IPS DF 4.7 (cell line): ENCODE measurements at regions not wholly inside any gene's neighbourhood (a gene's known extent, or its start where the extent isn't known, plus 50 kb on each side); places are given as distances from the start of the nearest gene placed in this dataset.
A peak's percentile ranks its signal among the peaks of the same experiment; 100 is the strongest.

Experiments used
- DNase-seq: peaks from one replicate; pipeline ENCODE4 v3.0.0-alpha.2; 2013; ENCODE audit warnings: low spot score; ENCODE audit errors: extremely low read depth

DNA sequence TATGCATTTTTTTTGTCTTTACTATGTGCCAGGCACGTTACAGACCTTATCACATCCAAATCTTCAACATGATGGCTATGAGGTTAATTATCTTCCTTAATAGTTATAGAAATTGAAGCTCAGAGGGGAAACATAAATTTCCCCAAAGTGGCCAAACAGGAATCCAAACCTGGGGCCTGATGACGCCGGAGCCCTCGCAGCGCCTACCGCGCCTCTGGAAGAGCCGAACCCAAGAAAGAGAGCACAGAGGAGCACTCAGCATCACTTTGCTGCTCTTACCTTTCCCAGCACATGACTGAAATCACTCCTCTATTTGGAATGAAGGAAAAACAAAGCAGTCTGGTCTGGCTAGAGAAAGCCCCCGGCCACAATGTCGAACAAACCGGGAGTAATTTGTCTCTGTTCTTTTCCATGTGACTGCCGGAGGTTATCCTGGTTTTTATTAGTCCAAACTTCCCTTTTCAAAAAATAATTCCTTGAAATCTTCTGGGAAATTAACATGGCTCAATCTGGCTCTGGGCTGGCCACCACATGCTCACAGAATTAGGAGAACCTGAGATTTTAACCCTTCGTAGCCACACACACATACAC, 195.5 kb downstream of the ADSS2 start:
- no peak for DNase-seq

DNA sequence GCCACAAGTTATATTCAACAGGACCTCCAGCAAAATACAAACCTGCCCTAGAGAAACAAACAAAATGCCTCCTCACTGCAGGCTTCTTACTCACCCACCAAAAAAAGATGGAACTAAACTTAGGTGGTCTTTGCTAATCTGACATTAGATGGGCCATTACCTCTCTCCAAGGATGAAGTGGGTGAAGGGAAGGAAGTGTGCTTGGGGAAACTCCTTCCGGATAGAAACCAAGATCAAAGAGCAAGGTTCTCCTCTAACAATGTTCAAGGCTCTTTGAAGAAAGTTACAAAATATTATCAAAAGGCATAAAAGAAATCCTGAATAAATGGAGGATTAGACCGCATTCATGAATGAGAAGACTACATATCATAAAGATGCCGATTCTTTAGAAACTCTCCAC, 187.5 kb downstream of the ADSS2 start:
- DNase-seq = no peak

DNA sequence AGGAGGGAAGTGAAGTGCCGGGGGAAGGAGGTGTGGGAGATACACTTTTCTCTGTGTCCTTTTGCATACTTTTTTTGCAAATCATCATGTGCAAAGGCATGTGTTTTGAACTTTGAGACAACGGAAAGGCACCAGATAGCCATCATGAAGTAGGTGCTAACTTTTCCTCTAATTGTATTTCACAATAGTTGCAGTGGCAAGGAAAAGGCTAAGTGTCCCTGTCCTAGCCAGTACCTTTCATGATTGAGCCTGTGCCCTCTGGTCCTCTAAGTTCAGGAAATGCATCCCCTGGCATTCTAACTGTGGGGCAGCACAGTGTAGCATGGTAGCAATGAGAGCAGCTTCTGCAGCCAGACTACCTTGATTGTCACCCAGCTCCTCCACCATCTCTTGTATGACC, 186.2 kb downstream of the ADSS2 start:
- no peak for DNase-seq

DNA sequence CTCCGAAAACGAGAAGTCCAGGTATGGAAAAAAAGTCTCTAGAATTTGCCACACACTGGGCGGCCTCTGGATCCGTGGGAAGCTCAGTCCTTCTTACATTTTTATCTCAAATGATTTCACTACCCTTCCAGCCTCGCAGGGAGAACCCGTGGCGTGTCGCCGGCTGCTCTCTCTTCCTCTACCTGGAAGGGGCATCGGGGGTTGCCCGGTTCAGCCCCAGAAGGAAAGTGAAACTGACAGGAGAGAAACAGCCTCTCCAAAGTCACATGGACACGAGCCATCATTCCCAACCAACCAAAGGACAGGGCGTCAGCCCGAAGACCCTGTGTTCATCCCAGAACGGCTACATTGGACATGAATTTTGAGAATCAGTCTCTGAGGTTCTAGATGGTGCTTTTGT, 182.5 kb downstream of the ADSS2 start:
- DNase-seq = no peak

DNA sequence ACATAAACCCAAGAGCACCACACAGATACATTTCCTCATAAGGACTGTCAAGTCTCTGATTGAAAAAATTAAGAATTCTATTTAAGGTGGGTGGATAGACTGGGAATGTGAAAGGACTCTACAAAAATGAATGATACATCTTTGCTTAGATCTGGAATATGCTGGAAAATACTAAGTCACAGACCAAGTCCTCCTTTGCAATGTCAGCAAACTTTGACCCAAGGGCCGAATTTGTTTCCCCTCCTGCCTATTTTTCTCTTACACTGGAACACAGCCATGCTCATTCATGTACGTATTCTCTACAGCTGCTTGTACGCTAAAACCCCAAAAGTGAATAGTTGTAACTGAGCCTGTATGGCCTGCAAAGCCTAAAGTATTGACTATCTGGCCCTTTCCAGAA, 180.7 kb downstream of the ADSS2 start:
- no peak for DNase-seq

DNA sequence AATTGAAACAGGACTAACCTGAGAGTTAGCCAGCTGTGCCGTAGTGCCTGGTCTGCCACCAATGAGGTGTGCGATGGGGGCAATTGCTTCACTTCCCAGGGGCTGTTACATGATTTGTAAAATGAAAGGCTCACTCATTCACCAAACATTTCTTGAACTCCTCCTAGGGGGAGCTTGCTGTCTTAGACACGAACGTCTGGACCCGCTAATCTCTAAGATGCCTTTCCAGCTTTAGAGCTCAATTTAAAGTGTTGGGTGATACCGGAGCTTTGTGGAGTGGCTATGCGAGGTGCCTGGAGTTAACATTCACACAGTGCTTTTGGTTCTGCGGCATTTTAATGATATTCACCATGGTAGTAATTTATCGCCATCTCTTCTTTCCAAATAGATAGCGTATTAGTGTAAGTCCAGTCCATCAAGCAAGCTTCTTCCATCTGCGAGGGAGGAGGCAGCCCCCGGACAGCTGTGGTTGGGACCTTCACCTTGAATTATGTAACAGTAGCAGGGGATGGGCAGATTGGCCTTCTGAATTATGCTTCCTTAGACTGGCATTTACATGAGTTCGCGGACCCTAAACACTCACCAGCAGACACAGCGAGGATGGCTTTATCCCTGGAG, 179.9 kb downstream of the ADSS2 start:
- DNase-seq = no peak

DNA sequence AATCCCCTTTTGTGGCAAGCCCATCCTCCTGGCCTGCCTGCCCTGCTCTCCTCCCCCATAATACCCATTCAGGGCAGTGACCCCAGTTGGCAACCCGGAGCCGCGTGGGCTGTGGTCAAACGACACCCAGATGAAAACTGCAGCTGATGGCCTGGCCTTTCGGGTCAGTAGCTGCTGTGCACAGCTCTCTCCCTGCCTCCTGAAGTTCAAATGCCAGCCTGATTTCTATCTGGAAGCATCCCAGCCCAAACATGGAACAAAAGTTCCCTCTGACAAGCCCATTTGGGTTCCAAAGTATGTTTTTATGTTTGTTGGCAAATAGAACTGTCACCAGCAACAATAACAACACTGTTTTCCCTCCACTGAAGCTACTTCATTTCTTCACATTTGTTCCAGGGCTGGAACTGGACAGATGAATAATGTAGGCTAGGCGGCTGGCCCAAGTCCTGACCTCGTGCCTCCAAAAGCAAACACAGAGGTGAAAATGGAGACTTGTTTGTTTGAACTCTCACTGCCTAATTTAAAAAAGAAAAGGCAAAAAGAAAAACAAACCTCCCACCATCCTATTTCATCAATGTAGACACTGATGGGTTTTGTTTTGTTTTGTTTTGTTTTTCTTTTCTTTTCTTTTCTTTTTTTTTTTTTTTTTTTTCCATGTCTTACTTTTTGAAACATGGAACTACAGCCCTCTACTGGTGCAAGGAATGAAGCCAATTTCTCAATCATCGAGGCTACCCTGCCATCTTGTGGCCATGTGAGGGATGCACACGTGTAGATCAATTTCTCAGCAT, 179.0 kb downstream of the ADSS2 start:
- peak; percentile 68 for DNase-seq

DNA sequence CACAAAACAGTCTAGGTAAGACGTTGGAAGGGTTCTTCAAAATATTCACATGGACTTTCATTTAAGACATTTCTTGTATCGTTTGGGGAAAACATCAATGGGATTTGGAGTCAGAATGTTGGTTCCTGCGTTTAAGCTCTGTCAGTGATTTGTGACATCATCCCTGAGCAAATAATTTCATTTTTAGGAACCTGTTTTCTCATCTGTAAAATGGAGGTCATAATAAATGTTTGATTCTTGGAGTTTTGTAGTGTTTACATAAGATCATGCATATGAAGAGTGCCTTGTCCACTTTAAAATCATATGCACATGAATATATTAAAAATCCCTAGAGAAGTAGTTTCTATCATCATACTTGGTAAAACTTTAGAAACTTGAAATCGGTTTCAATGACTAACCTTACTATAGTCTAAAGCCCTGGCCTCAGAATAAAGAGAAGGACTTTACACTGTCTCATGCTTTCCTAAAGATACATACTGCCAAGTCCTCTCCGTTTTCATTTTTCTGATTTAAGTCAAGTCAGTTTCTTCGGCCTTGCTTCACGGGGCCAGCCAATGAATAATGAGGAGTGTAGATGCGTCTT, 178.4 kb downstream of the ADSS2 start:
- no peak for DNase-seq

DNA sequence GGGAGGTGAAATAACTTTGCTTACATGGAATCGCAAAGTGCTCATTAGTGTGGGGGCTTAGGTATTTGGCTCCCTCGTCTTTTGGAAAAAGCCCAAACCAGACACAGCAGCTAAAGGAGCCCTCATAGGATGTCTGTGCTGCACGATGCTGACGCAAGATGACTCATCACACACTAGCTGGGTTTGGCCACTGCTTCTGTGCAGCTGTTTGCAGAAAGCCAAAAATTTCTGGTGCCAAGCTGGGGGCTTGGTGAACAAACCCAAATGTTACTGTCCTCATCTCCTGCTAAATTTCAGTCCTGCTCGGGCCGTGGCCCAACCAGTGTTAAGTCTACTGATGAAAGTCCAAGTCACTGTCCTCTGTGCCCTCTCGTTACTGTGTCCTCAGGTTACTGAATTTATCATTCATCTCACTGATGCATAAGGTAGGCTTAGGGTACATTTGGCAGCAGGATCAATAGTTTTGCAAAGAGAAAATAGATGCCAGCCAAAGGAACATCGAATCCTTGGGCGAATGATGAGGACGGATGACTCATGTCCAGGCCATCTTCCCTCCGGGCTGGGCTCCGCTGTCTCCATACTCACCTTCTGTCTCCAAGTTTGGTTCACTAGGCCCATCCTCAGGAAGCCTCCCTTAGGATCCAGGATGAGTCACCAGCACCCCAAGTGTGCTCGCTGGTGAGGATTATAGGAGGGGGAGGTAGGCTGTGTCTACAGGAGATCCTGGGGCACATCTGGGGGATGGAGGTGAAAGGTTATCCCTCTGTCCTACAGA, 177.7 kb downstream of the ADSS2 start:
- no peak for DNase-seq

DNA sequence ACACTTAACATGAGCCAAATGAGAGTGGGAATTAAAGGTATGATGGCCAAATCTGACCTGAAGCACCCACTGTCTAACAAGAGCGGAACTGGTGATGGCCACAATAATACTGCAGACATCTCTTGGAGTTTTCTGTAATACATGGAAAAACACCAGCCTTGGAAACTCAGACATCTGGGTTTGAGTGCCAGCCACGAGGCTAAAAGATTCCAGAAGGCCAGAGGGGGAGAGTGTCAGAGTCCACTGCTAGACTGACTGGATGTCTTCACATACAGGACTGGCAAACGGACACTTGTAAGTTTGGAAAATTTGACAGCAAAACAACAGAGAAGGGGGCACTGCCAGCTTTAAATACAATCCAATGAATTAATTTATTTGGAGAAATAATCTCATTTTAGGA, 175.1 kb downstream of the ADSS2 start:
- DNase-seq = no peak

DNA sequence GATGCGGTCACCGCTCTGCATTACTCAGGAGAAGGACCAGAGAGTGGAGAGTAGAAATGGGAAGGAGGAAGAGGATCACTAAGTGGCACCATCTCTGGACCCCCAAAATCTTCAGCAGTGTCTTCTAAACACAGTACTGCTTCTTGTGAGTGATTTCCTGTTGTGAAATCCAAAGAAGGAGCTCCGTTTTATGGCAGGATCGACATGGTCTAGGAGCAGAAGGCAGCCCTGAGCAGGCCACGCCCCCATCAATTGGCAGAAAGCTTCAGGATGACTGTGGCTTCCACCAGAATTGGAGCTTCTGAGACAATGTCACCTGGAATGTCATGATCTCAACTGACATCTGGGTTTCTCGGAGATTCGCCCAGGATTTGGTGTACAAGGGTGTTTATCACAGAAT, 171.5 kb downstream of the ADSS2 start:
- DNase-seq = no peak

DNA sequence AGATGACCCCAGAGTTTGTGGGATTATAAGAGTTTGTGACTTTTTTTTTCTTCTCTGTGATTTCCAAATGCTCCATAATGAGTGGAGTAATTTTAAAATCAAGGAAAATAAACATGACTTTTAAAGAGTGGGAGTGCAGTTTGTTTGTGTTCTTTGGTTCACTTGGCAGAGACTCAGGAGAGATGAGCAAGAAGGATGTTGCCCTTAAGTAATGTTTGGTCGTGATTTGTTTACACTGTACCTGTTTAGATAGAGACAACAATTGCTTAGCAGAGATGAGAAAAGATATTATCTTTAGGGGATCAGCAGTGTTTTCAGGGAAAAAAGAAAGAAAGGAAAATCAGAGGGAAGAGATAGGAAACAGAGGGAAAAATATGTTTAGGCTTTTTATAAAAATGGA, 170.8 kb downstream of the ADSS2 start:
- DNase-seq = no peak

DNA sequence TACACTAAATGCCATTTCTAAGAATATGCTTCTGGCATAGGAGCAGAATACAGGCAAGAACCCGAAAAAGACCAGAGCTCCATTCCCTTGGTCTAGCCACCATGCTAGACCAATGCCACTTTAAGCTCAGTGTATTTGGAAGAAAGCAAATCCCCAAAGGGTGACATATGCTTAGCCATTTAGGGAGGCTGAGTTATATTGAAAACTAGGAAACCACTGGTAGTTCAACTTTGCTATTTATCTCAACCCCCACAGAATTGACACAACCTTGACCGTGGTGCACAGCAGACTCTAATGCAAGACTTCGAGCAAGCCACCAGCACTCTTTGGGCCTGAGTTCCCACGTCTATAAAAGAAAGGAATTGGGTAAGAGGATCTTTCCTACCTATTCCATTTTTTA, 167.9 kb downstream of the ADSS2 start:
- no peak for DNase-seq

DNA sequence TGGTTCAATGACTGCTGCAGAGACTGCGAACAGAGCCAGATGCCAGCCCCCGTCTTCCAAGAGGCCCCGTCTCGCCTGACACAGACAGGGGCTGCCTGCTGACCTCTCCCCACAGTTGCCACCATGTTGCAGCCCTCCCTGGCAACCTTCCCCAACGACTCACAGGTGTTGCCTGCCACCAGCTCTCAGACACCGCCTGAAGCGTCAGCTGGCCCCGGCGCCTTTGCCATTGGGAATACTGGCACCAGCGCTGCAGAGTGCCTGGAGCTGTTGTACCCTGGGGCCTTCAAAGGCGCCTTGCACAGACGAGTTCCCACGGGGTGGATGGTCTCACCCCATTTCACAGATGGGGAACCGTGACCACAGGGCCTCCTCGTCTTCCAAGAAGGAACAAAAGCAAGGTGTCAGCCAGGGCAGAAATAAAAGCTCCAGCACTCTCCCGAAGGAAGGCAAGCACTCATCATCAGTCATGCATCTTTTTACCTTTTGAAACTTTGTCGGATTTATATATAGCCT, 167.0 kb downstream of the ADSS2 start:
- no peak for DNase-seq

DNA sequence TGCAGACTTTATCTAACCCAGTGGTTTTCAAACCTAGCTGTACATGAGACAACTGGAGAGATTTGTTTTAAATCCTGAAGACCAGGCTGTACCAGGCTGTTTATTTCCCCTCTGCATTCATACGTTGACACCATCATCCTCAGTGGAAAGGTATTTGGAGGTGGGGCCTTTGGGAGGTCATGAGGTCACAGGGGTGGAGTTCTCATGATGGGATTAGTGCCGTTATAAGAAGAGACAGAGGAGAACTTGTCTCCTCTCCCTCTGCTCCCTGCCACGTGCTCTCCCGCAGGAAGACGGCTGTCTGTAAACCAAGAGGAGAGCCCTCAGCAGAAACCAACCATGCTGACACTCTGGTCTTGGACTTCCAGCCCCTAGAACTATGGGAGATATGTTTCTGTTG, 165.4 kb downstream of the ADSS2 start:
- DNase-seq = no peak

DNA sequence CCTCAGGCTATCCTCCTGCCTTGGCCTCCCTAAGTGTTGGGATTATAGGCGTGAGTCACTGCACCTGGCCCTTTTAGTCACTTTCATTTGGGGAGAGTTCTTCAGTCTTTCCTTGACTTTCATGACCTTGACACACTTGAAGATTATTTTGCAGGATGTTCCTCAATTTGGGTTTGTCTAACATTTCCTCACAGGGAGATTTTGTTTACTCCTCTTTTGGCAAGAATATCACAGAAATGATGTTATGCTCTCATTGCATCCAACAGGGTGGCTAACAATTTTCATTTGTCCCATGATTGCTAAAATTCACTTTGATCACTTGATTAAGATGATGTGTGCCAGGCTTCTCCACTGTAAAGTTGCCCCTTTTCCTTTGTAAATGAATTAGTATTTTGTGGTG, 164.0 kb downstream of the ADSS2 start:
- no peak for DNase-seq

DNA sequence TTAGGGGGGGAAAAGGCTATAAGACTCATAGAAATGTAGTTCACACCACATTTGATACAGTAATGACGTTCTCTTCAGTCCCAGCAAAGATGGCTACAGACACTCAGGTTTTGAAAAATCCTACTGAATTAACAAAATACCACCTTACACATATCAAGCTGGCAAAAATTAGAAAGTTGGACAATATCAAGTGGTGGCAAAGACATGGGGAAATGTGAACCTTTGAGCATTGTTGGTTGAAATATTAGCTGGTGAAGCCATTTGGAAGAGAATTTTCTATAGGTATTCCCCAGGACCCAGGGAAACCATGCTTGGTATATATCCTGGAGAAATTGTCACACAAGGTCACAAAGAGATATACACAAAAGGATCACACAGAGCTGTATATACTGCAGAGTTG, 163.0 kb downstream of the ADSS2 start:
- no peak for DNase-seq

DNA sequence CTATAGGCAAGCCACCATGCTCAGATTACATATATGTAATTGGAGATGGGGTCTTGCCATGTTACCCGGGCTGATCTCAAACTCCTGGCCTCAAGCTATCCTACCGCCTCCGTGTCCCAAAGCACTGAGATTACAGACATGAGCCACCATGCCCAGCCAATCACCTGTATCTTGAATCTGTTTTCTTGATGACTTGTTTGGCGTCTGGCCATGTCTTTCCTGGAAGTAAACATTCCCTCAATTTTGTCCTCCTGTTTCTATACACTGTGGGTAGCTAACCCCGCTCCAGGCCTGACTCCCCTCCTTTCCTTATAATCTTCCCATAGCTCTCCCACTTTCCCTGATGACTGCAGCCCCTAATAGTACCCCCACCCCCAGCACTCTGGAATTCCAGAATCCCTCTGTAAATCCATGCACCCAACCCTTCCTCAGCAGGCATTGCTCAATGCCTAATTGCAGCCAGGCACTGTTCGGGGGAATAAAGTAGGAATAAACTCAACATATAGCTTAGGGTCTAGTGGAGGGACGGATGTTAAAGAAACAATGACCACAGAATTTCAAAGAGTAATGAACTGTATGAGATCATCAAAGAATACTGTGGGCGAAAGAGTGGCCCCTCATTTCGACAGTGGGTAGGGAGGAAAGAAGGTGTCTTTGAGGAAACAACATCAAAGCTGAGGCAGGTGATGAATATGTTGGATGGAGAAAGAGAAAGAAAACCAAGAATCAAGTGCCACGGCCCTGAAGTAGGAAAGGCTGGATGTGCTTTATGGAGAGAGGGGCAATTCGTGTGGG, 161.5 kb downstream of the ADSS2 start:
- DNase-seq = no peak

DNA sequence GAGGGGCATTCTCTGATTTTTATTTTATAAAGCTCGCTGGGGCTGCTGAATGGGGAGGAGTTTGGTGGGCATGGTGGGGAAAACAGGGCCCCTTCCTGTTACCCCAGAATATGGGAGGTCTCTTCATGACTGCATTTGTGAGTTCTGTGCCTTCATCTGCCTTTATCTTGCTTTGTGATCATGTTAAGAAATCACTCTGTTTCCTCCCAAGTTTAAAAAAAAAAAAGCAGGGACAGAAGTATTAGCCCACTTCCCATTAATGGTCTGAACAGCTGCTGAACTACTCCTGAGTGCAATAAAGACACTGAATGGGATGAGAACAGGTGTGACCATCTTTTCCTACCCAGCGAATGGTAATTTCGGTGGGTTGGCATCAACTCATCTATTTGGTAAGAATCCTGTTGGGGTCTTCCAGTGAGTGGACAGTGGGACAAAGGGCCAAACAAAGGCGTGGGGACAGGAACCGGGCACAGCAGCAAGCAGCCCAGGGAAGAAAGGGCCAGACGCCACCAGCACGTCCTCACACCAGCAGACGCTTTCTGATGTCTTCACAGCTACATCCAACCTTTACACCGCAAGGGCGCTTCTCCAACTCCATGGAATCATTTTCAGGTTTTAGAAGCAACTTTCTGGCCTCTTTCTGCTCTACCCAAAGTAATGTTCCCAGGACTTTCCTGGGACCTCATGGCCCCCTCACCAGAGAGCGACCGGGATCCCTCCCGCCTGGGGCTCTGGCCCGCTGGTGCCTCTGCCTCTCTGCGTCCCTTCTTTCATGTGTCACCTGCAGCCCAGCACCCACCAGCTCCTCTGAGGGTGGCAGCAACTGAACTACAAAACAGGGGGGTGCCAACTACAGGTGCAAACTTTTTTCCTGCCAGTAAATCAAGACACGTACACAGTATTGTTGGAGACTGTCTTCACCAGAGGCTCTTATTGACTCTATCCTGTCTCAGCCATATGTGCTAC, 160.2 kb downstream of the ADSS2 start:
- no peak for DNase-seq
